ENCODE measurements at regions not wholly inside any gene's neighbourhood (a gene's known extent, or its start where the extent isn't known, plus 50 kb on each side); places are given as distances from the start of the nearest gene placed in this dataset.
"Not testable (repeated sequence)": the region's sequence is repeated elsewhere in the genome, so short reads cannot be mapped to it uniquely, and the experiment has no call there.

GRCh38 chrX:124789874-124790273 is 443.5 kb downstream of the SH2D1A start:
- not testable (repeated sequence) for TF ChIP-seq CTCF, POLR2A (IDR thresholded peaks at IDR 0.05)
